Calu3 (cell line): ENCODE measurements at regions not wholly inside any gene's neighbourhood (a gene's known extent, or its start where the extent isn't known, plus 50 kb on each side); places are given as distances from the start of the nearest gene placed in this dataset.

Experiments
- BruUV-seq: library from RNA; stranded (reverse); fragments of 400-500 nt; replicated peaks from 2 replicates; lab custom pipeline; 2021; lab: Mats Ljungman, UMichigan
- CTCF ChIA-PET: fragments of 300-600 bp; sonication (Branson Sonifier 250); formaldehyde crosslinking; loops from one replicate; lab custom pipeline; 2022; ENCODE audit warnings: antibody characterized with exemption; lab: Charles Lee
- DNase-seq: peaks from one replicate; pipeline ENCODE4 v3.0.0; 2022
- H3K27ac Mint-ChIP-seq: one replicate; pipeline ENCODE4 v1.8.0; 2022; ENCODE audit warnings: mixed read lengths; ENCODE audit not compliant: unreplicated experiment
- H3K27me3 Mint-ChIP-seq: one replicate; pipeline ENCODE4 v1.8.0; 2022; ENCODE audit warnings: mixed read lengths; ENCODE audit not compliant: unreplicated experiment
- H3K36me3 Mint-ChIP-seq: one replicate; pipeline ENCODE4 v1.8.0; 2022; ENCODE audit warnings: mild to moderate bottlenecking, moderate library complexity, mixed read lengths; ENCODE audit not compliant: insufficient read depth, unreplicated experiment
- H3K4me1 Mint-ChIP-seq: one replicate; pipeline ENCODE4 v1.8.0; 2022; ENCODE audit warnings: mild to moderate bottlenecking, low read depth, mixed read lengths; ENCODE audit not compliant: unreplicated experiment
- H3K4me3 Mint-ChIP-seq: one replicate; pipeline ENCODE4 v1.8.0; 2022; ENCODE audit warnings: mild to moderate bottlenecking, low read depth, moderate library complexity, mixed read lengths; ENCODE audit not compliant: unreplicated experiment
- H3K9me3 Mint-ChIP-seq: one replicate; pipeline ENCODE4 v1.8.0; 2022; ENCODE audit warnings: low read depth, mixed read lengths; ENCODE audit not compliant: unreplicated experiment
- CTCF ChIP-seq: fragments of 200-600 bp; IDR thresholded peaks from one replicate; pipeline ENCODE4 v1.8.0; 2022; ENCODE audit warnings: antibody characterized with exemption; ENCODE audit not compliant: unreplicated experiment
- intact Hi-C: fragments of 100-400 bp; cut with micrococcal nuclease; formaldehyde crosslinking; loops from one replicate; pipeline ENCODE4 v1.10.0; 2022; ENCODE audit not compliant: unreplicated experiment

GRCh38 chr14:83280719-83281118, 1747.1 kb upstream of the SEL1L start:
- peaks cover 19% of the 10 kb centered on the region for H3K9me3 Mint-ChIP-seq
- no peak overlapping the region for H3K27ac Mint-ChIP-seq
- intact Hi-C loops, result no loop called here
- no peaks in the 10 kb centered on the region for H3K27me3 Mint-ChIP-seq
- no peak overlapping the region for H3K4me3 Mint-ChIP-seq
- DNase-seq, result no peak
- CTCF ChIA-PET, result no interaction called here
- TF ChIP-seq CTCF, result no peak
- H3K36me3 Mint-ChIP-seq, result no peaks in the 10 kb centered on the region
- H3K4me1 Mint-ChIP-seq, result no peaks in the 10 kb centered on the region
- no TSS peak for BruUV-seq

- CTCF ChIA-PET, result no interaction called here
- H3K4me1 Mint-ChIP-seq, result no peaks in the 10 kb centered on the region
Measured at GRCh38 chr14:83282706-83283105, 1749.1 kb upstream of the SEL1L start.

GRCh38 chr14:83287300-83287699, 1753.6 kb upstream of the SEL1L start:
- Mint-ChIP-seq H3K27ac (no peak overlapping the region), H3K4me3 (no peak overlapping the region), H3K36me3 (no peaks in the 10 kb centered on the region), H3K27me3 (no peaks in the 10 kb centered on the region), H3K4me1 (no peaks in the 10 kb centered on the region), H3K9me3 (peaks cover 17% of the 10 kb centered on the region)
- intact Hi-C loops, result no loop called here
- CTCF ChIA-PET, result no interaction called here
- DNase-seq, result no peak
- no peak for TF ChIP-seq CTCF
- no TSS peak for BruUV-seq

More at GRCh38 chr14:83282706-83283105, 1749.1 kb upstream of the SEL1L start:
- no peak for TF ChIP-seq CTCF
- Mint-ChIP-seq H3K27ac (no peak overlapping the region), H3K27me3 (no peaks in the 10 kb centered on the region), H3K9me3 (peaks cover 14% of the 10 kb centered on the region), H3K4me3 (no peak overlapping the region), H3K36me3 (no peaks in the 10 kb centered on the region)
- no peak for DNase-seq
- intact Hi-C loops, result no loop called here
- BruUV-seq, result no TSS peak

GRCh38 chr14:83289390-83289789, 1755.7 kb upstream of the SEL1L start:
- Mint-ChIP-seq H3K36me3 (no peaks in the 10 kb centered on the region), H3K27ac (no peak overlapping the region), H3K4me3 (no peak overlapping the region), H3K9me3 (peaks cover 12% of the 10 kb centered on the region), H3K27me3 (no peaks in the 10 kb centered on the region), H3K4me1 (no peaks in the 10 kb centered on the region)
- CTCF ChIA-PET, result no interaction called here
- no peak for TF ChIP-seq CTCF
- no TSS peak for BruUV-seq
- no peak for DNase-seq
- intact Hi-C loops, result no loop called here
